ENCODE measurements at regions not wholly inside any gene's neighbourhood (a gene's known extent, or its start where the extent isn't known, plus 50 kb on each side); places are given as distances from the start of the nearest gene placed in this dataset.

DNA sequence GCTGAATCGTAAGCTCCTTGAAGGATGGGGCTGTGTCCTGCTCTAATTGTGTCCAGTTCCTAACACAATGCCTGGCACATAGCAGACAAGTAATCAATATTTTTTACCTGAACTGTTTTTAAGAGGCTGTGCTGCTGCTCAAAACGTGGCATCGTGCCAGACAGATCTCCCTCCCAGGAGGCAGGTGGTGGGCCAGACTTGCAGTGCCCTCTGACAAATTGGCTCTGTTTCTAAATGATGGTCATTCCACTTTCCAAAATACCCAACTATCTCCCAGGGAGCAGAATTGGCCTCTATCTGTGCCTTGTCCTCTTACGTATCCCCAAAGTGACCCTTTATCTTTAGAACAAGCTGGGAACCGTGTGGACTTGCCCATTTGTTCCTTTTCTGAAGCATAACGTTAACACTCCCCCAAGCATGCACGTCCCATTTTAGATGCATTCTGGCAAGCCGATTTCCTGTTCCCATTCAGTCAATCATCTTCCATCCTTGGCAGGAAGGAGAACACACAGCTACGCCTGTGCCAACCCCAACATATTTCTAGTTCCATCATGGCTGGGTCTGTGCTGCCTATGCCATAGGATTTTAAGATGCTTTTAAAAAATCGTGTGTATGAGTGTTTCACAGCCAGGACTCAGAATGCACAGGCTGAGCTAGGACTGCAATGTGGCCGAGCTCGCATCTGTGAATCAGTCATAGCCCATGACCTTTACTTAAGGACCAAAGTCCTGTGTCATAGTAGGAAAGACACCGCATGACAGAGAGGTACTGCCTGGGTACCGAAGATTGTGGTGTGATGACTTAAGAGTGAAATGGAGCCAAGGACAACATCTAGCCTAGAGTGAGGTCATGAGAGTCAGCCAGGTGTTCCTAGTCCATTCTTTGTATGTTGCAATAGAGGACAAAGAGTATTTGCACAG is 408.6 kb downstream of the PRDM2 start:
- no peaks in the 10 kb centered on the region for H3K36me3 ChIP-seq (ENCODE audit: control insufficient read depth in 2 of 2, insufficient read depth in 2 of 2, low read length in 2 of 2)
- H3K27ac ChIP-seq (ENCODE audit: low read depth in 2 of 2, low read length in 2 of 2): no peak overlapping the region
- no peak overlapping the region for H3K4me3 ChIP-seq (ENCODE audit: low read length in 2 of 2)
- no peak overlapping the region for H3K9ac ChIP-seq (ENCODE audit: low read depth in 1 of 2, low read length in 2 of 2)
- no peaks in the 10 kb centered on the region for H3K4me1 ChIP-seq (ENCODE audit: control insufficient read depth in 2 of 2, insufficient read depth in 2 of 2, low read length in 2 of 2)
- no peaks in the 10 kb centered on the region for H3K27me3 ChIP-seq (ENCODE audit: control insufficient read depth in 2 of 2, insufficient read depth in 2 of 2, low read length in 2 of 2)
- no peaks in the 10 kb centered on the region for H3K9me3 ChIP-seq (ENCODE audit: control insufficient read depth in 2 of 2, low read length in 2 of 2)

DNA sequence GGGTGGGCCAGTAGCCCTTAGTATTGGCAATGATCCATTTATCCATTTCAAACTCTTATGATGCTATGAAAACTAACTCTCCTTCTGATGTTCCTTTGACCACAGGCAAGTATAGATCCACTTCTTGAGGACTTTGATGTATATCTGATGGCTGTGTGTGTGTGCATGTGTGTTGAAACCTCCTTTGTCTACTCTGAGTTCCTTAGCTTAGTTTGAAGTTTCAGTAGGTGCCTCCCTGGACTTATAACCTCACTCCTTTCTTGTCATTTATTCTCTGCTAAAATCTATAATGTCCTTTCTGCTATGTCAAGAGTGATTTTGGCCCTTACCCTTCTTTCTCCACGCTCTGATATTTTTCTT is 409.3 kb downstream of the PRDM2 start:
- Histone ChIP-seq H3K27me3 (ENCODE audit: control insufficient read depth in 2 of 2, insufficient read depth in 2 of 2, low read length in 2 of 2) (no peaks in the 10 kb centered on the region), H3K4me3 (ENCODE audit: low read length in 2 of 2) (no peak overlapping the region), H3K9me3 (ENCODE audit: control insufficient read depth in 2 of 2, low read length in 2 of 2) (no peaks in the 10 kb centered on the region), H3K9ac (ENCODE audit: low read depth in 1 of 2, low read length in 2 of 2) (no peak overlapping the region), H3K27ac (ENCODE audit: low read depth in 2 of 2, low read length in 2 of 2) (no peak overlapping the region), H3K4me1 (ENCODE audit: control insufficient read depth in 2 of 2, insufficient read depth in 2 of 2, low read length in 2 of 2) (no peaks in the 10 kb centered on the region), H3K36me3 (ENCODE audit: control insufficient read depth in 2 of 2, insufficient read depth in 2 of 2, low read length in 2 of 2) (no peaks in the 10 kb centered on the region)

DNA sequence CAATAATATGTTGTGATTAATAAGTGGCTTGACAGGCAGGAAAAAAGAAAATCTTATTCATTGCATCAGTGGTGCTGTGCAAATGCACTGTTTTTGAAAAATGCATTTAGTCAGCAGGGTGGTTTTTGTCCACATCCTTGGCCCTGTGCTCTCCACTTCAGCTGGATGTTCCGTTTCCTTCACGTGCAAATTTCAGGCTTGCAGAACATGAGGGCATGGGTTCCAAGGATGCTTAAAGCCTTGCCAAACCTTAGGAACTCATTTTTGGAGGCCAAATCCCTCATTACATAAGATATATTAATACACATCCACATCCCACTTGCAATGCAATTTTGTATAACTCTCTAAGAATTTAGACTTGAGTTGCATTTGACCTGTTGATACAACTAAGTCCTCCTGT is 410.1 kb downstream of the PRDM2 start:
- no peak overlapping the region for H3K27ac ChIP-seq (ENCODE audit: low read depth in 2 of 2, low read length in 2 of 2)
- H3K36me3 ChIP-seq (ENCODE audit: control insufficient read depth in 2 of 2, insufficient read depth in 2 of 2, low read length in 2 of 2): no peaks in the 10 kb centered on the region
- no peaks in the 10 kb centered on the region for H3K4me1 ChIP-seq (ENCODE audit: control insufficient read depth in 2 of 2, insufficient read depth in 2 of 2, low read length in 2 of 2)
- no peaks in the 10 kb centered on the region for H3K9me3 ChIP-seq (ENCODE audit: control insufficient read depth in 2 of 2, low read length in 2 of 2)
- no peak overlapping the region for H3K4me3 ChIP-seq (ENCODE audit: low read length in 2 of 2)
- no peaks in the 10 kb centered on the region for H3K27me3 ChIP-seq (ENCODE audit: control insufficient read depth in 2 of 2, insufficient read depth in 2 of 2, low read length in 2 of 2)
- no peak overlapping the region for H3K9ac ChIP-seq (ENCODE audit: low read depth in 1 of 2, low read length in 2 of 2)

DNA sequence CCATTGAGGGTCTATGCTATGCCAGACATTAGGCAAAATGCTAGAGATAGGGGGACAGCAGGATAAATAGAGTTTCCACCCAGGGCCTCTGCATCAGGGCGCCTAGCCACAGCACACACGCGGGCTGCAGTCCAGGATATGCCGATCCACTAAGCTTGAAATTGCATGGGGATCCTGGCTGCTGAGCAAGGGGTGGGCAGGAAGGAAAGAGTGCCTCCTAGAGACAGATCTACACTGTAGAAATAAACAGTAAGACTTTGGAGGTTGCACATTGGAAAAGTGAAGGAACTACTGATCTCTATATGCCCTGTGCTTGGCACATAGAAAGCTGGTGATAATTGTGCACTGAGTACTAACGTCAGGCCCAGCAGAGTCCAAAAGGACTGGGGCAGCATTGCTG is 411.1 kb downstream of the PRDM2 start:
- Histone ChIP-seq H3K9ac (ENCODE audit: low read depth in 1 of 2, low read length in 2 of 2) (no peak overlapping the region), H3K36me3 (ENCODE audit: control insufficient read depth in 2 of 2, insufficient read depth in 2 of 2, low read length in 2 of 2) (no peaks in the 10 kb centered on the region), H3K4me3 (ENCODE audit: low read length in 2 of 2) (no peak overlapping the region), H3K4me1 (ENCODE audit: control insufficient read depth in 2 of 2, insufficient read depth in 2 of 2, low read length in 2 of 2) (no peaks in the 10 kb centered on the region), H3K9me3 (ENCODE audit: control insufficient read depth in 2 of 2, low read length in 2 of 2) (no peaks in the 10 kb centered on the region), H3K27me3 (ENCODE audit: control insufficient read depth in 2 of 2, insufficient read depth in 2 of 2, low read length in 2 of 2) (no peaks in the 10 kb centered on the region), H3K27ac (ENCODE audit: low read depth in 2 of 2, low read length in 2 of 2) (no peak overlapping the region)

DNA sequence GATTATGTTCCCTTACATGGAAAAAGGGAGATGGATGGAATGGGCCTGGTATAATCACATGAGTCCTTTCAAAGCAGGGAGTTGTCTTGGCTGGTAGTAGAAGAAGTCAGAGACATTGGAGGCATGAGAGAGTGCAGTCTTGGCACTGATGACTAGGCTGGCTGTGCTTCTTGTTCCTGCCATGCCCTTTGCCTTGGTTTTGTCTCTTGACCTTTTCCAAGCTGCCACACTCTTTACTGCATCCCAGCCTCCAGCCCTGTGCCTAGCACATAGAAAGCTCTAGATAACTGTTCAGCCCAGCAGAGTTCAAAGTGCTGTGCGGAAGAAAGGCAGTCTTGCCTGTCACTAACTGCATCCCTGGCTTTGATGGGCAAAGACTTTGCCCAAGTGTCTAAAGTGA is 412.6 kb downstream of the PRDM2 start:
- H3K36me3 ChIP-seq (ENCODE audit: control insufficient read depth in 2 of 2, insufficient read depth in 2 of 2, low read length in 2 of 2): no peaks in the 10 kb centered on the region
- no peak overlapping the region for H3K27ac ChIP-seq (ENCODE audit: low read depth in 2 of 2, low read length in 2 of 2)
- H3K4me1 ChIP-seq (ENCODE audit: control insufficient read depth in 2 of 2, insufficient read depth in 2 of 2, low read length in 2 of 2): no peaks in the 10 kb centered on the region
- no peaks in the 10 kb centered on the region for H3K27me3 ChIP-seq (ENCODE audit: control insufficient read depth in 2 of 2, insufficient read depth in 2 of 2, low read length in 2 of 2)
- H3K4me3 ChIP-seq (ENCODE audit: low read length in 2 of 2): no peak overlapping the region
- no peaks in the 10 kb centered on the region for H3K9me3 ChIP-seq (ENCODE audit: control insufficient read depth in 2 of 2, low read length in 2 of 2)
- H3K9ac ChIP-seq (ENCODE audit: low read depth in 1 of 2, low read length in 2 of 2): no peak overlapping the region

DNA sequence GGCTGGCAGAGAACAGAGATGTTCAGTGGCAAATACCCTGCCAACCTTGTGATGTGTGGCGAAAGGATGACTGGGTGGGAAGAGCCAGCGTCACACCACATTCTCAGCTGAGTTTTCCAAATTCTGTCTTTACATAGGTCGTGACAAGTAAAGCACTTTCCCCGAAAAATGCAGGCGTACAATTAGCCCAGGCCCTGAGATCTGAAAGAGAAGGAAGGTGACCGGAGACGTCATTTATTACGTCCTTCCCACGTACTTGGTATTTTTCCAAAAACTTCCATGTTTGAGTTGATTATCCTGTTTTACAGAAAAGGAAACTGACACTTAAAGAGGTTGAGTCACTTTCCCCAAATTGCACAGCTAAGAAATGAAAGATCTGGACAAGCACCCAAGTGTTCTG is 413.3 kb downstream of the PRDM2 start:
- Histone ChIP-seq H3K9me3 (ENCODE audit: control insufficient read depth in 2 of 2, low read length in 2 of 2) (no peaks in the 10 kb centered on the region), H3K4me3 (ENCODE audit: low read length in 2 of 2) (no peak overlapping the region), H3K27ac (ENCODE audit: low read depth in 2 of 2, low read length in 2 of 2) (no peak overlapping the region), H3K4me1 (ENCODE audit: control insufficient read depth in 2 of 2, insufficient read depth in 2 of 2, low read length in 2 of 2) (no peaks in the 10 kb centered on the region), H3K9ac (ENCODE audit: low read depth in 1 of 2, low read length in 2 of 2) (no peak overlapping the region), H3K27me3 (ENCODE audit: control insufficient read depth in 2 of 2, insufficient read depth in 2 of 2, low read length in 2 of 2) (no peaks in the 10 kb centered on the region), H3K36me3 (ENCODE audit: control insufficient read depth in 2 of 2, insufficient read depth in 2 of 2, low read length in 2 of 2) (no peaks in the 10 kb centered on the region)

DNA sequence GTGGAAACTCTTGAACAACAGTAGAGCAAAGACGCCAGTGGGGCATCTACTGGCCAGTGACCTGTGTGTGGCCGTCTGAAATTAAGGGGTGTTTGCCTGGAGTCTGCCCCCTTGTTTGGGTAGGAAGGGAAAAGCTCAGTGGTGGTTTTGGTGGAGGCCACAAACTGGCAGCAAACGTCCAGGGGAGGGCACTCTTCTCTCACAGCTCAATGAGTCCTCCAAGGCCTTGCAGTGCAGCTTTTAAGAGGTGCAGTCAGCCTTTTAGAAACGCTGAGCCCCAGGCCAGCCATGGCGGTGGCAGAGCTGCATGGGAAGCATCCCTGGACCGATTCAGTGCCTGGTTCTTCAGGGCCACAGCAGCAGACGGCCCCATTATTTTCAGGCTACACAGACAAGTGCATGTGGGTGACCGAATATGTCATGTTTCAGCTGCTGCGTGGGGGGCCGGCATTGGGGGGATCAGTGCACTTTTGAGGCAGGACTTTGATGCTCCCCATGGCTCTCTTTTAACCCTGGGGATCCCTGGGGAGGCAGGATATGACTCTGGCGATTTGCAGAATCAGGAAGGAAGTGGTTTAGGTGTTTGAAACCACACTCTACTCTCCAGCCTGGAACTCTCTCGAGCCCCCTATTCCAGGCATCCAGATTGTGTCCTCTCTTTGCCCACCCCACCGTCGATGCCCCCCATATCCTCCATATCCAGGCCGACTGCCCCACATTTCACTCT is 414.0 kb downstream of the PRDM2 start:
- Histone ChIP-seq H3K27me3 (ENCODE audit: control insufficient read depth in 2 of 2, insufficient read depth in 2 of 2, low read length in 2 of 2) (no peaks in the 10 kb centered on the region), H3K9ac (ENCODE audit: low read depth in 1 of 2, low read length in 2 of 2) (no peak overlapping the region)

DNA sequence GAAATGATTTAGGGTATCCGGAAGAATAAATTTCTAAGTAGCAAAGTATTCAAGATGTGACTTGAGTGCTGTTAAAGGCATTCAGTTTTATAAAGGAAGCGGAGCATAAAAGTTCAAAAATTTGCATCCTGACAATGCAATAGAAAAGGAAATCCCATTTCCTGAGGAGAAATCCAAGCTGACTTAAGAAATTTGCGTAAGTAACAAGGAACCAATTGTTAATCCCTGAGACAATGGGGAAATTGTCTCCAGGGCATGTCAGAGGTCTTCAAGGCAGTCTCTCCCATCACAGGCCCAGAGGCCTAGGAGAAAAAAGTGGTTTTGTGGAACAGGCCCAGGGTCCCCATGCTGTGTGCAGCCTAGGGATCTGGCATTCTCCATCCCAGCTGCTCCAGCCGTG is 416.0 kb downstream of the PRDM2 start:
- Histone ChIP-seq H3K27me3 (ENCODE audit: control insufficient read depth in 2 of 2, insufficient read depth in 2 of 2, low read length in 2 of 2) (no peaks in the 10 kb centered on the region), H3K4me1 (ENCODE audit: control insufficient read depth in 2 of 2, insufficient read depth in 2 of 2, low read length in 2 of 2) (no peaks in the 10 kb centered on the region), H3K9me3 (ENCODE audit: control insufficient read depth in 2 of 2, low read length in 2 of 2) (no peaks in the 10 kb centered on the region), H3K36me3 (ENCODE audit: control insufficient read depth in 2 of 2, insufficient read depth in 2 of 2, low read length in 2 of 2) (no peaks in the 10 kb centered on the region), H3K4me3 (ENCODE audit: low read length in 2 of 2) (no peak overlapping the region), H3K9ac (ENCODE audit: low read depth in 1 of 2, low read length in 2 of 2) (no peak overlapping the region), H3K27ac (ENCODE audit: low read depth in 2 of 2, low read length in 2 of 2) (no peak overlapping the region)

More for the DNA sequence above, 414.0 kb downstream of the PRDM2 start:
- Histone ChIP-seq H3K4me1 (ENCODE audit: control insufficient read depth in 2 of 2, insufficient read depth in 2 of 2, low read length in 2 of 2) (no peaks in the 10 kb centered on the region), H3K27ac (ENCODE audit: low read depth in 2 of 2, low read length in 2 of 2) (no peak overlapping the region), H3K9me3 (ENCODE audit: control insufficient read depth in 2 of 2, low read length in 2 of 2) (no peaks in the 10 kb centered on the region), H3K36me3 (ENCODE audit: control insufficient read depth in 2 of 2, insufficient read depth in 2 of 2, low read length in 2 of 2) (no peaks in the 10 kb centered on the region), H3K4me3 (ENCODE audit: low read length in 2 of 2) (no peak overlapping the region)

DNA sequence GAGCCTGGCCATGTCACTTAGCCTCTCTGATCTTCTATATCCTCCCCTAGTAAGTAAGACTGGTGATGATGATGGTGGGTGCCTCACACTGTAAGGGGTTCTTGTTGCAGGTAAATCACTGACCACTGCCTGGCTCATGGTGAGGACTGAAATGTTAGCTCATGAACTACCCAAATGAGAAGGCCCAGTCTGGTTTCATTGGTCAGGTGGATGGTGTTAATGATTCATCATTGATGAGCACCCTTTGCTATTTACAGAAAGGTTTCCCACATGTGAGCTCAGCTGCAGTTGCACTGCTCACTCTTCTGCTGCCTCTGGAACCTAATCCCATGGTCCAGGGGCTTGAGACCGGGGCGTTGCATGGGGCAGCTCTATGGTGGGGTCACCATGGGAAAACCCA is 417.7 kb downstream of the PRDM2 start:
- no peaks in the 10 kb centered on the region for H3K36me3 ChIP-seq (ENCODE audit: control insufficient read depth in 2 of 2, insufficient read depth in 2 of 2, low read length in 2 of 2)
- no peak overlapping the region for H3K4me3 ChIP-seq (ENCODE audit: low read length in 2 of 2)
- H3K9ac ChIP-seq (ENCODE audit: low read depth in 1 of 2, low read length in 2 of 2): no peak overlapping the region
- H3K27ac ChIP-seq (ENCODE audit: low read depth in 2 of 2, low read length in 2 of 2): no peak overlapping the region
- H3K9me3 ChIP-seq (ENCODE audit: control insufficient read depth in 2 of 2, low read length in 2 of 2): no peaks in the 10 kb centered on the region
- H3K27me3 ChIP-seq (ENCODE audit: control insufficient read depth in 2 of 2, insufficient read depth in 2 of 2, low read length in 2 of 2): no peaks in the 10 kb centered on the region
- H3K4me1 ChIP-seq (ENCODE audit: control insufficient read depth in 2 of 2, insufficient read depth in 2 of 2, low read length in 2 of 2): no peaks in the 10 kb centered on the region

DNA sequence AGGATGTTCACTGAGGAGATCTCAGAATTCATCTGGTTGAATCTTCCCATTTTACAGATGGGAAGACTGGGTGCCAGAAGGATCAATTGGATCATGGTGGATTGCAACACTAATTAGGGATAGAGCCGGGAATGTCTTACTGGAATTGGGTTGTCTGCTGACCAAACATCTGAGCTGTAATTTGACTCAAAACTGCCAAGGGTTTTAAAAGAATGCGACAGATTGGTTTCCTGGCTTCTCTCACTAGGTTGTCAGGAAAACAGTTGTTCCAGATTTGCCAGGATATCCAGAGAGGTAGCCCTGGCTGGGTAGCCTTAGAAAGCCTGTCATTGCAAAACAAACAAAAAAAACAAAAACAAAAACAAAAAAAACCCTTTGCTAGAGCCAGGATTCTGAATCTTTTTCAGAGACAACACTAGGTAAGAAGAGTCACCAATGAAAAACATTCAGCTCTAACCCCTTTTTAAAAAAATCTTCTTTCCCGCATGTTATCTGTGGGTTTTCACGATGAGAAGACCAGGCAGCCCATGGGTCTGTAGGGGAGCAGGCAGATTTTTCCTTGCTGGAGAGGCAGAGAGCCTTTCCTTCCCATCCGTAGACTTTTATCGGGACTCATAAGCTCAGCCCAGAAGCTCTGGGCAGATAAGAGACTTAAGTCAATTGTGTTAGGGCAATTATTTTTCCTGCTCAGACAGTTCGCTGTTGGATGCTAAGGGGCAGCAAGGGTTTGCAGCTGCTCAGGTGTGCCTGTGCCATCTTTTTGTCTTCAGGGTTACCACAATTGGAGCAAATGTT is 418.9 kb downstream of the PRDM2 start:
- no peak overlapping the region for H3K27ac ChIP-seq (ENCODE audit: low read depth in 2 of 2, low read length in 2 of 2)
- no peaks in the 10 kb centered on the region for H3K27me3 ChIP-seq (ENCODE audit: control insufficient read depth in 2 of 2, insufficient read depth in 2 of 2, low read length in 2 of 2)
- H3K9me3 ChIP-seq (ENCODE audit: control insufficient read depth in 2 of 2, low read length in 2 of 2): no peaks in the 10 kb centered on the region
- H3K9ac ChIP-seq (ENCODE audit: low read depth in 1 of 2, low read length in 2 of 2): no peak overlapping the region
- no peaks in the 10 kb centered on the region for H3K36me3 ChIP-seq (ENCODE audit: control insufficient read depth in 2 of 2, insufficient read depth in 2 of 2, low read length in 2 of 2)
- no peaks in the 10 kb centered on the region for H3K4me1 ChIP-seq (ENCODE audit: control insufficient read depth in 2 of 2, insufficient read depth in 2 of 2, low read length in 2 of 2)
- no peak overlapping the region for H3K4me3 ChIP-seq (ENCODE audit: low read length in 2 of 2)
